SK-N-MC (cell line): ENCODE measurements at regions not wholly inside any gene's neighbourhood (a gene's known extent, or its start where the extent isn't known, plus 50 kb on each side); places are given as distances from the start of the nearest gene placed in this dataset.

Experiments
- EZH2 ChIP-seq: fragments of 200-600 bp; sonication (generic); IDR thresholded peaks from one replicate; pipeline ENCODE4 v1.6.1; 2017; ENCODE audit warnings: antibody characterized with exemption
- FOXP2 ChIP-seq: optimal IDR thresholded peaks from 2 replicates; pipeline ENCODE3; 2011; ENCODE audit warnings: mild to moderate bottlenecking, moderate library complexity; ENCODE audit not compliant: insufficient read depth; ENCODE audit errors: extremely low read length, control extremely low read depth
- POLR2AphosphoS5 ChIP-seq: IDR thresholded peaks from 2 replicates; pipeline ENCODE4 v1.6.1; 2012; ENCODE audit warnings: mild to moderate bottlenecking, low read depth, low read length, borderline replicate concordance

GRCh38 chr7:140262242-140262903, 85.6 kb upstream of the KDM7A start:
- TF ChIP-seq POLR2AphosphoS5 (no peak), EZH2 (no peak), FOXP2 (no peak)
